ENCODE measurements at regions not wholly inside any gene's neighbourhood (a gene's known extent, or its start where the extent isn't known, plus 50 kb on each side); places are given as distances from the start of the nearest gene placed in this dataset.
"Not testable (repeated sequence)": the region's sequence is repeated elsewhere in the genome, so short reads cannot be mapped to it uniquely, and the experiment has no call there.

DNA sequence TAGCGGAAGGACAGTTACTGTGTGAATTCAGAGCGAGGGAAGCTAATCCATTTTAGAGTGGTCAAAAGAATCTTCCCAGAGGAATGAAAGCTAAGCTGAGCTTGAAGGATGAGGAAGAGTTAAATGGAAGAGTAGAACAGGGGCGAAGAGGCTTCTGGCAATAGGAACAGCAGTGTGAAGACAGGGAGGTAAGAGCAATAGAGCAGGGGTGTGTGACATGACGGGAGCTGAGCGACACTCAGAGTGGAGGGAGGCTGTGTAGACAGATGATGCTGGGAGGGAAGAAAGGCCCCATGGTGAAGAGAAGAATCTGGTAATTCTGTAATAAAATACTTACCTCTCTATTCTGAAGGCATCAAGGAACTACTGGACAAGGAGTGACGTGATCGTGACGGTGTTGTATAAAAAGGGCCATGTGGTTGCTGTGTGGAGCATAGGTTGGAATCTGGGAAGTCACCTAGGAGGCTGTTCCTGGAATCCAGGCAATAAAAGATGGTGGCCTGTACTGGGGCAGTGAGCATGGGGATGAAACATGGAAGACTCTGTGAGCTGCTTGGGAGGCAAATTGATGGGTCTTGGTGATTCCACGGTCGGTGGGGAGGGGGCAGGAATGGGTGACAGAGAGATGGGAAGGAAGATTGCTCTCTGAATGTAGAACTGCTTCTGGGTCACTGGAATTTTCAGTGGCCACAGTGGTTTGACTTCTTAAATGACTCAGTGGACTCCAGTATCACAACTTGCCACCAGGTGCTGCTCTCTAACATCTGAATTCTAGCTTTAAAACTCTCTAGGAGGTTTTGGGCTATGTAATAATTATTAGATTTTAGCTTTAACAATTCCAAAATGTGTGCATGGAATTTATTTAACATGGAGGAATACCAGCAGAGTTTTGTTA, 164.1 kb downstream of the ATP23 start:
- Histone ChIP-seq H3K27ac (no peak overlapping the region), H3K36me3 (no peaks in the 10 kb centered on the region), H3K9me3 (no peaks in the 10 kb centered on the region), H3K27me3 (ENCODE audit: low read depth) (no peaks in the 10 kb centered on the region), H3K4me1 (no peaks in the 10 kb centered on the region), H3K4me3 (no peak overlapping the region)
- intact Hi-C loops (cut with DNase I) = no loop called here
- DNase-seq (no peak), ATAC-seq (no peak)
- TF ChIP-seq, protein P1, sequence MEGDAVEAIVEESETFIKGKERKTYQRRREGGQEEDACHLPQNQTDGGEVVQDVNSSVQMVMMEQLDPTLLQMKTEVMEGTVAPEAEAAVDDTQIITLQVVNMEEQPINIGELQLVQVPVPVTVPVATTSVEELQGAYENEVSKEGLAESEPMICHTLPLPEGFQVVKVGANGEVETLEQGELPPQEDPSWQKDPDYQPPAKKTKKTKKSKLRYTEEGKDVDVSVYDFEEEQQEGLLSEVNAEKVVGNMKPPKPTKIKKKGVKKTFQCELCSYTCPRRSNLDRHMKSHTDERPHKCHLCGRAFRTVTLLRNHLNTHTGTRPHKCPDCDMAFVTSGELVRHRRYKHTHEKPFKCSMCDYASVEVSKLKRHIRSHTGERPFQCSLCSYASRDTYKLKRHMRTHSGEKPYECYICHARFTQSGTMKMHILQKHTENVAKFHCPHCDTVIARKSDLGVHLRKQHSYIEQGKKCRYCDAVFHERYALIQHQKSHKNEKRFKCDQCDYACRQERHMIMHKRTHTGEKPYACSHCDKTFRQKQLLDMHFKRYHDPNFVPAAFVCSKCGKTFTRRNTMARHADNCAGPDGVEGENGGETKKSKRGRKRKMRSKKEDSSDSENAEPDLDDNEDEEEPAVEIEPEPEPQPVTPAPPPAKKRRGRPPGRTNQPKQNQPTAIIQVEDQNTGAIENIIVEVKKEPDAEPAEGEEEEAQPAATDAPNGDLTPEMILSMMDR (IDR thresholded peaks at IDR 0.05) = no peak

DNA sequence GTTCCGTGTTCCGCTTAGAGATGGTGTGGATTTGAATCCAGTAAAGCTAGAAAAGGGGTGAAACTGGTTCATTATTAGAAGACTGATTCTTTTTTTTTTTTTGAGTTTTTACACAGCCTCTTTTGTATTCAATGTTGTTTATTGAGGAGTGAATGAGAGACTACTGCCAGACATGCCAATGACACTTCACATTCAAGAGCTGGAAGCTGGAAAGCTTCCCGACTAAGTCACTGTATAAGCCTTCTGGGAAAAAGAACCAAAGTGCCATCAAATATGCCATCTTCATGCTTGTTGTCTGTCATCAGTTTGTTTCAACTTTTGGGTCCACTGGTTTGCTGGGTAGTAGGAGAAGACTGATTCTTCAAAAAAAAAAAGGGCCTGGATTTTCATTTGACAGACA, 164.8 kb downstream of the ATP23 start:
- no peak for DNase-seq
- Histone ChIP-seq H3K27me3 (ENCODE audit: low read depth) (no peaks in the 10 kb centered on the region), H3K4me1 (no peaks in the 10 kb centered on the region), H3K9me3 (no peaks in the 10 kb centered on the region), H3K27ac (no peak overlapping the region), H3K36me3 (no peaks in the 10 kb centered on the region), H3K4me3 (no peak overlapping the region)
- ATAC-seq = no peak
- intact Hi-C loops (cut with DNase I) = no loop called here
- TF ChIP-seq, protein P1 (IDR thresholded peaks at IDR 0.05) = no peak

DNA sequence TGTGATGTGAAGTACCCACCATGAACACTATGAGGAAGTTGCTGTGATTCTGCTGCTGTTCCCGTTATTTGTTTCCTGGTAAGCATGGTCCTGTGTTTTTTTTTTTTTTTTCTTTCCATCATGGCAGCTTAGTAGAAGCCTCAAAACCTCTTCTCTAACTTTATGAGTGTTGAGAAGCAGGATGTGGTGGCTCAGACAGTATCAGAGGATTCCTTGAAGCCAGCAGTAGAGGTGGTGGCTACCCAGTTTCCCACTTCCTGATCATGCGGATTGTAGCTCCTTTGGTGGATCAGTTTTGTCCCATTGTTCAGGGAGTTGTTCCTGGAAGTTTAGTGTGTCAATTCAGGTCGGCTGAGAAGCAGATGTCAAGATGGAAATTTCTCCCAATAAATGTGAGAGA, 175.8 kb downstream of the ATP23 start:
- H3K27ac ChIP-seq = no peak overlapping the region
- no peaks in the 10 kb centered on the region for H3K9me3 ChIP-seq
- ATAC-seq (no peak), DNase-seq (no peak)
- no peaks in the 10 kb centered on the region for H3K36me3 ChIP-seq
- no peaks in the 10 kb centered on the region for H3K4me1 ChIP-seq
- intact Hi-C loops (cut with DNase I) = no loop called here
- H3K4me3 ChIP-seq = no peak overlapping the region
- TF ChIP-seq, protein P1 (IDR thresholded peaks at IDR 0.05) = no peak
- no peaks in the 10 kb centered on the region for H3K27me3 ChIP-seq (ENCODE audit: low read depth)

DNA sequence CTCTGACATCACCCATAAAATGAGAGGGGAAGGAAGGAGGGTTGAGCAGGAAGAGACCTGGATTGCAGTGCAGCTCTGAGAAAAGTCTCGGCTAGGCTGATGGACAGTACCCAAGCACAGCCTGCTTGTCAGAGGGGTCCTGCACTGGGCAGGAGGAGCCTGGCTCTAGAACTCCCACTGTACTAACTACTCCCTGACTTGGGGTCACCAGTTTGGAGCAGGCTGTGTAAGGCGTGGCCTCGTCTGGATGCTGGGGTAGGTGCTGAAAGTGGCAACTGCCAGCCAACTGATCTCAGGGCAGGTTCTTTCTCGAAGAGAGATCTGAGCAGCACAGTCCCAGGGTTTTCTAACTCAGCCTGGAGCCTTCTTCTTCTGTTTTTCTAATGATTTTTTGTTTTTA, 176.3 kb downstream of the ATP23 start:
- ATAC-seq = no peak
- intact Hi-C loops (cut with DNase I) = no loop called here
- DNase-seq = no peak

DNA sequence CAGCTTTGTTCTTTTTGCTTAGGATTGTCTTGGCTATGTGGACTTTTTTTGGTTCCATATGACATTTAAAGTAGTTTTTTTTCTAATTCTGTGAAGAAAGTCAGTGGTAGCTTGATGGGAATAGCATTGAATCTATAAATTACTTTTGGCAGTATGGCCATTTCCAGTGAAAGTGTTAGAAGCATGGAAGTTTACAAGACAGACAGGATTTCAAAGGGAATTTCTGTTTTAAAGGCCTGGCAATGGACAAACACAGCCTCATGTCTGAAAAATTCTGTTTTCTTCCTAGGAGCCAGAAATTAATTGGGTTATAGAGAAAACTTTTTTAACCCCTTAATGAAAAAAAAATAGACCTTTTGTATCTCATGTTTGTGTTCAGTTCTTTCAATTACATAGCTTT, 184.4 kb downstream of the ATP23 start:
- H3K27me3 ChIP-seq (ENCODE audit: low read depth); DNase-seq; H3K9me3 ChIP-seq; H3K4me1 ChIP-seq; ATAC-seq; H3K36me3 ChIP-seq; intact Hi-C loops (cut with DNase I); H3K4me3 ChIP-seq; H3K27ac ChIP-seq: not testable (repeated sequence)

More for the DNA sequence above, 176.3 kb downstream of the ATP23 start:
- Histone ChIP-seq H3K4me3 (no peak overlapping the region), H3K27ac (no peak overlapping the region), H3K4me1 (no peaks in the 10 kb centered on the region), H3K27me3 (ENCODE audit: low read depth) (no peaks in the 10 kb centered on the region), H3K36me3 (no peaks in the 10 kb centered on the region), H3K9me3 (no peaks in the 10 kb centered on the region)
- TF ChIP-seq, protein P1 (IDR thresholded peaks at IDR 0.05) = no peak

DNA sequence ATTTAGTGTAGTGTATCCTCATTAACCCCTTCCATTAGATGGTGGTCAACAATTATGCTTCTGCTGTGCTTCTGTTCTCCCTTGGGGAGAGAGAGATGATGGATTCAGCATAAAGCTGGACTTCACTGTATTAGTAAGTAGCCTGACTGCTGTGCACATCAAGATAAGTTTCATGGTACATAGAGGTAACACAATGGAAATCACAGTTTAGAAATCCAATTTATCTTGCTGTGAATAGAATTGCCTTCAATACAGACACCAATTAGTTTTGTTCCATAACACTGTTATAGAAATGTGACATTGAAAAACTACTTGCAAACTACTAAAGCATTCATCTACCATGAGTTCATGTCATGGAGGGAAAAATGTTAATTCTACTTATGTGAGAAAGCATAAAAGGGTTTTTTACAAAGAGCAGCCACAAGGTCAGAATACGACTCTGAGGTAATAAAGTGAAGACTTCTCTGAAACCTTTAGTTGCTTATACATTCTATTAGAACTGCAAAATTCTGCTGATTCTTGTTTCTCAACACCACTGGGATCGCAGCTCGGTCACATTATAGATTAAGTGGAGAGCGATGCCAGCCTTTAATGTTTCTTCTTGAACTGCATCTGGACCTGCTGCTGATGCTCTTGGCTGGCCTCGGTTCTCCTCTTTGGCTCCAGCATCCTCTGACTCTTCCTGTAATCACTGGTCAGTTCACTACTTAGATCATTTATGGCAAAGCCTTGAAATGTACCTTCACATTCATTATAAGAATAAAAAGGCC, 190.8 kb downstream of the ATP23 start:
- Histone ChIP-seq H3K27ac (no peak overlapping the region), H3K4me1 (no peaks in the 10 kb centered on the region), H3K36me3 (no peaks in the 10 kb centered on the region), H3K9me3 (no peaks in the 10 kb centered on the region), H3K4me3 (no peak overlapping the region), H3K27me3 (ENCODE audit: low read depth) (no peaks in the 10 kb centered on the region)
- TF ChIP-seq, protein P1 (IDR thresholded peaks at IDR 0.05) = no peak
- DNase-seq (no peak), ATAC-seq (no peak)
- intact Hi-C loops (cut with DNase I) = no loop called here
